HUES48 (cell line): ENCODE measurements at regions not wholly inside any gene's neighbourhood (a gene's known extent, or its start where the extent isn't known, plus 50 kb on each side); places are given as distances from the start of the nearest gene placed in this dataset.
"Not testable (repeated sequence)": the region's sequence is repeated elsewhere in the genome, so short reads cannot be mapped to it uniquely, and the experiment has no call there.

Source experiments
- H3K27ac ChIP-seq: one replicate; pipeline ENCODE4 v1.7.0; 2013; ENCODE audit warnings: low read depth, low read length, inconsistent platforms
- H3K27me3 ChIP-seq: 2 replicates; pipeline ENCODE4 v1.6.1; 2013; ENCODE audit warnings: mild to moderate bottlenecking, low read length; ENCODE audit not compliant: control insufficient read depth, insufficient read depth
- H3K36me3 ChIP-seq: 2 replicates; pipeline ENCODE4 v1.6.1; 2013; ENCODE audit warnings: low read length; ENCODE audit not compliant: control insufficient read depth, insufficient read depth
- H3K4me1 ChIP-seq: 2 replicates; pipeline ENCODE4 v1.6.1; 2013; ENCODE audit warnings: mild to moderate bottlenecking, low read length; ENCODE audit not compliant: control insufficient read depth, insufficient read depth
- H3K4me3 ChIP-seq: 2 replicates; pipeline ENCODE4 v1.5.1; 2013; ENCODE audit warnings: mild to moderate bottlenecking, low read depth, low read length
- H3K9ac ChIP-seq: 2 replicates; pipeline ENCODE4 v1.6.1; 2013; ENCODE audit warnings: mild to moderate bottlenecking, low read depth, low read length, moderate library complexity
- H3K9me3 ChIP-seq: 2 replicates; pipeline ENCODE4 v1.6.1; 2013; ENCODE audit warnings: low read length; ENCODE audit not compliant: control insufficient read depth, insufficient read depth

DNA sequence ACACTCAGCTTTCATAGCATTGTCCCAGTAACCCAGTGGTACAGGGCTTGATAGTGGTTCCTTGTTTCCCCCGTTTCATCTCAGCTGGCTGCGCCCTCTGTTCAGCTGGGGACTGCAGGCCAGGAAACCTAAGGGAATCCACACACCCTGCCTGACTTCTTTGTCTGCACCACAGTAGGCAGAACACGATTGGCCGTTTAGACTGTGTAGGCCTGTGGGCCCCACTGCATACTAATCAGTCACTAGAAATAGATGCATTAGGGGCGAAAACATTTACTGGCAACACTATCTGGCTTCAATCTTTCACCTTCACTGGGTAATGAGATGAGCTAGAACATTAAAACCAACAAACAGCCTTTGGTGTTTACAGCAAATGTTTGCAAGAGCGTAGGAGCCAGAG lies 512.7 kb upstream of the BRINP1 start:
- H3K27me3 ChIP-seq = no peaks in the 10 kb centered on the region
- H3K4me3 ChIP-seq = no peak overlapping the region
- H3K9ac ChIP-seq = no peak overlapping the region
- H3K36me3 ChIP-seq = no peaks in the 10 kb centered on the region
- H3K9me3 ChIP-seq = no peaks in the 10 kb centered on the region
- no peak overlapping the region for H3K27ac ChIP-seq
- peaks cover 20% of the 10 kb centered on the region for H3K4me1 ChIP-seq

DNA sequence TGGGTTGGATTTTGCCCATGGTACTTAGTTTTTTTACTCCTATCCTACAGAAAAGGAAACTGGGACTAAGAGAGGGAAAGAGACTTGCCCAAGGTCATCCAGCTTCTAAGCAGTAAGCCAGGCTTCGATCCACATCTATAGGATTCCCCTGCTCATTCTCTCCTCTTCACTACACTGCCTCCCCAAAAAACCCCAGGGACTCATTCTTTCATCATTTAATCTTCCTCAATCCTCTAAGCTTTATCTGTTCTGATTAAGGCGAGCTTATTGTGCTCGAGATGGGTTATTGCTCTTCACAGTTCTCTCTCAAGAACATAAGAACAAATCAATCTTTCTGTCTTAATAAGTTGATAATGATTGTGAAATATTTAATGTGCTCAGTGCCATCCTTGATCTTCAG lies 511.1 kb upstream of the BRINP1 start:
- Histone ChIP-seq H3K4me1 (peaks cover 14% of the 10 kb centered on the region), H3K9ac (no peak overlapping the region), H3K4me3 (no peak overlapping the region), H3K36me3 (no peaks in the 10 kb centered on the region), H3K9me3 (no peaks in the 10 kb centered on the region), H3K27me3 (no peaks in the 10 kb centered on the region), H3K27ac (no peak overlapping the region)

DNA sequence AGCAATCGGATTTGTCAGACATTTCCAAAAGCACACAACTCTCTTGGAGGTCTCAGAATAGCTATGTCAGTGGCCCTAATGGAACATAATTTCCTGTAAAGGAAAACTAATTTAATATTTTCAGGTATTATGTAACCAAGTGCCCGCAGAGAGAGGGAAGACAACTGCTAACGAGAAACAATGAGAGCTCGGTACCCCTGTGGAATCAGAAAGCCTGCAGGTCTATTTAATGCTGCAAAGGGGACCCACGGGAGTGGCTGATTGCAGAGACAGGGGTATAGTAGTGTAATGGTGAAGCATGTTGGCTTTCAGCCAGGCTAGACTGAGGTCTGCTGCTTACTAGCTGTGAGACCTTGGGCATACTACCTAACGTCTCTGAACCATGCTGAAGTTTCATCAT lies 508.1 kb upstream of the BRINP1 start:
- Histone ChIP-seq H3K9ac (no peak overlapping the region), H3K9me3 (no peaks in the 10 kb centered on the region), H3K4me3 (no peak overlapping the region), H3K36me3 (no peaks in the 10 kb centered on the region), H3K4me1 (no peaks in the 10 kb centered on the region), H3K27ac (no peak overlapping the region), H3K27me3 (no peaks in the 10 kb centered on the region)

DNA sequence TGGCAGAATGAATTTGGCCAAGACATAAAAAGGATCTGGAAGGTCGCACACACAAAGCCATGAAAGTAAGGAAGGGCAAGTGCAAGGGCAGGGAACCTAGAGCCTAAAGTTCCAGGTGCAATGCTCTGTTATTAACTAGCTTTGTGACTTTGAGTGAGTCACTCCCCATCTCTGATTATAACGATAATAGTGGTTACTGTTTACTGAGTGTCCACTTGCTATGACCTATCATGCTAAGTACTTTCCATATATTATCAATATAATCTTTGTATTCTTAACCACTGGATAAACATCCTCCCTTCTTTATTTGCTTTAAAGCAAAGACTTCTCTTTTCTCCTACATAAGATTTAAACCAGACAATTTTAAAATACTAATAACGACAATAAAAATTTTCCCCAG lies 504.6 kb upstream of the BRINP1 start:
- Histone ChIP-seq H3K4me1 (no peaks in the 10 kb centered on the region), H3K9me3 (no peaks in the 10 kb centered on the region)

DNA sequence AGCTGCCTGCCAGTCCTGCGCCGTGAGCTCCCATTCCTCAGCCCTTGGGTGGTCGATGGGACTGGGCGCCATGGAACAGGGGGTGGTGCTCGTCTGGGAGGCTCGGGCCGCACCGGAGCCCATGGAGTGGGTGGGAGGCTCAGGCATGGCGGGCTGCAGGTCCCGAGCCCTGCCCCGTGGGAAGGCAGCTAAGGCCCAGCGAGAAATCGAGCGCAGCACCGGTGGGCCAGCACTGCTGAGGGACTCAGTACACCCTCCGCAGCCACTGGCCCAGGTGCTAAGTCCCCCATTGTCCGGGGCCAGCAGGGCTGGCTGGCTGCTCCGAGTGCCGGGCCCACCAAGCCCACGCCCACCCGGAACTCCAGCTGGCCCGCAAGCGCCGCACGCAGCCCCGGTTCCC lies 501.0 kb upstream of the BRINP1 start:
- H3K36me3 ChIP-seq, H3K4me1 ChIP-seq, H3K4me3 ChIP-seq, H3K9ac ChIP-seq, H3K27ac ChIP-seq, H3K27me3 ChIP-seq, H3K9me3 ChIP-seq: not testable (repeated sequence)

More for the DNA sequence above, 504.6 kb upstream of the BRINP1 start:
- no peaks in the 10 kb centered on the region for H3K36me3 ChIP-seq
- no peak overlapping the region for H3K27ac ChIP-seq
- H3K4me3 ChIP-seq = no peak overlapping the region
- no peak overlapping the region for H3K9ac ChIP-seq
- no peaks in the 10 kb centered on the region for H3K27me3 ChIP-seq

DNA sequence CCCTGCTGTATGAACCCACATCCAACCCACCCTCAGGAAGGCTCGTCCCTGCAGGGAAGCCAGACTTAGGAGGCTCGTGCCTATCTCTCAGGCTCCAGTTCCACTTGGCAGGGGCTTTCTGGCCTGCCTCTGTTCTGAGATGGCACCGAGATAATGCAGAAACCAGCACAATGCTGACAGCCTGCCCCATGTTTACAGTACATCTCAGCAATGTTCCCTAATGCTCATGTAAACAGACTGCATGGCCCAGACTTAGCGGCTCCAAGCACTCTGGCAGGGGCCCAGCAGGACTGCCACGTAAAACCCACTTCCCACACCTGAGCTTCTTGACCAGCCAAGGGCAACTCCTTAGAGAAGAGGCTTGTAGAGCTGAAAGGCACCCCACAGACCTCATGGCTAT lies 499.5 kb upstream of the BRINP1 start:
- H3K9ac ChIP-seq = no peak overlapping the region
- H3K27me3 ChIP-seq = no peaks in the 10 kb centered on the region
- no peaks in the 10 kb centered on the region for H3K36me3 ChIP-seq
- H3K9me3 ChIP-seq = no peaks in the 10 kb centered on the region
- H3K4me1 ChIP-seq = no peaks in the 10 kb centered on the region
- H3K4me3 ChIP-seq = no peak overlapping the region
- H3K27ac ChIP-seq = no peak overlapping the region

DNA sequence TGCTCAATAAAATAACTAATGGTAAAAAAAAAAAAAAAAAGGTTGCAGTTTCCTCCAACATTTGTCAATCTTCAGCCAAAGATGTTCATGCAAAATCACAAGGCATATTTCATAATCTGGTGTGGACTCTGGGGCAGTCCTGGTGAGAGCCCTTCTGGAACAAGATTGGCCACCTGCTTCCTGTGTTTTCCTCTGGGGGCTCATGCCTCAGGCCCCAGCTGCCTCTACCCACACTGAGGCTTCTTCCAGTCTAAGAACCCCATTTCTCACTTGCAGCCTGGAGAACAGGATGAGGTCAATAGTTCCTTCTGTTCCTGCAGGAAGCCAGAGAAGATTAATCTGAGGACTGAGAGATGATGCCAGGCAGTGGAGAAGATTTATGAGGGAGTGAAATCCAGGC lies 492.6 kb upstream of the BRINP1 start:
- H3K27ac ChIP-seq = no peak overlapping the region
- H3K4me3 ChIP-seq = no peak overlapping the region
- no peaks in the 10 kb centered on the region for H3K36me3 ChIP-seq
- no peaks in the 10 kb centered on the region for H3K9me3 ChIP-seq
- H3K9ac ChIP-seq = no peak overlapping the region
- no peaks in the 10 kb centered on the region for H3K27me3 ChIP-seq
- no peaks in the 10 kb centered on the region for H3K4me1 ChIP-seq

DNA sequence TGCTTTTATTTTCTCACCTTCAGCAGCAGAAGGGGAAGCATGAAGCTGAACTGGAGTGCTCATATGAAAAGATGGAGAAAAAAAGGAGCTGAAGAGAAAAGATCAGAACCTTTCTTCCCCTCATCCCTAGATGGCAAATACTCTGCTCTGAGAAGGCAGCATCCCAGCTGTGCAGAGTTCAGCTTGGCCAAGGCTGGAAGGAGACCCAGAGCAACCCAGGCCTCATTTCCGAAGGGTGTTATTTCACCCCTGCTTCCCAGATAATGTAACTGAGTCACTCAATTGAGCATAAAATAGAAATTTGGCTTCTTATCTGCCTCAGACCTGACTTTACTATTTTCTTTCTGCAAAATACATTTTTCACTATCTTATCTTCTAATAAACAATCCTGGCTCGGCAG lies 489.9 kb upstream of the BRINP1 start:
- no peaks in the 10 kb centered on the region for H3K27me3 ChIP-seq
- H3K36me3 ChIP-seq = no peaks in the 10 kb centered on the region
- no peak overlapping the region for H3K4me3 ChIP-seq
- H3K4me1 ChIP-seq = no peaks in the 10 kb centered on the region
- H3K9me3 ChIP-seq = no peaks in the 10 kb centered on the region
- no peak overlapping the region for H3K27ac ChIP-seq
- H3K9ac ChIP-seq = no peak overlapping the region

DNA sequence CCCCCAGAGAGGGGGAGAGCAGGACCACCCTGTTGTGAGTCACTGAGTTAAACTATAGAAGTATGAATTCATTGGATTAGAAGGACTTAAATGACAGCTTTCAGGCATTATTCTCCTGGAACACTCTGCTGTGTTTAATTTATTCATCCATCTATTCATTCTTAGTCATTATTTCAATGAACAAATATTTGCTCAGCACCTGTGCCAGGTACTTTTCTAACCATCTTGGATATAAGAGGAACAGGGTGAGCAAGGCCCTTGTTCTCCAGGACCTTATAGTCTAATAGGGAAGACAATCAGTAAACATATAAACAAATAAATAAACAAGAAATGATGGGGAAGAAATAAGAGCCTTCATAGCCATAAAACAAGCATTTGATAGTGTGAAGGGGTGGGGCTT lies 483.9 kb upstream of the BRINP1 start:
- H3K27ac ChIP-seq = no peak overlapping the region
- no peaks in the 10 kb centered on the region for H3K27me3 ChIP-seq
- H3K36me3 ChIP-seq = no peaks in the 10 kb centered on the region
- H3K4me1 ChIP-seq = no peaks in the 10 kb centered on the region
- H3K9me3 ChIP-seq = no peaks in the 10 kb centered on the region
- H3K9ac ChIP-seq = no peak overlapping the region
- no peak overlapping the region for H3K4me3 ChIP-seq

DNA sequence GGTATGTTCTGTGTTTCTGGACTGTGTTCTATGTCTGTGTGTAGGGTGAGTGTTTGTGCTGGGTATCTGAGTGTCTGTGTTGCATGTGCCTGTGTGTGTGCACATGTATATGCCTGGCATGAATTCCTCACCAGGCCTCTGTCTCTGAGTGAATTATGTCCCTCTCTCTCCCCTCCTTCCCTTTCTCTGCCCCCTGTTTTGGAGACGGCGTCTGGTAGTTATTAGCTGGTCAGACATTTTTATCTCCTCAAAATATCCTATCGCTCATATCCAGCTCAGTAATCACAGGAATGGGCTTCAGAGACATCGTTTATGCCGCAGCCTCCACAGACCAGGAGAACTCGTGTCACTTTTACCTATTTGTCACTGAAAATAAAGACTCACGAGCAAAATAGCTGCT lies 483.2 kb upstream of the BRINP1 start:
- Histone ChIP-seq H3K27me3 (no peaks in the 10 kb centered on the region), H3K9ac (no peak overlapping the region), H3K27ac (no peak overlapping the region), H3K4me3 (no peak overlapping the region), H3K4me1 (no peaks in the 10 kb centered on the region), H3K9me3 (no peaks in the 10 kb centered on the region), H3K36me3 (no peaks in the 10 kb centered on the region)

DNA sequence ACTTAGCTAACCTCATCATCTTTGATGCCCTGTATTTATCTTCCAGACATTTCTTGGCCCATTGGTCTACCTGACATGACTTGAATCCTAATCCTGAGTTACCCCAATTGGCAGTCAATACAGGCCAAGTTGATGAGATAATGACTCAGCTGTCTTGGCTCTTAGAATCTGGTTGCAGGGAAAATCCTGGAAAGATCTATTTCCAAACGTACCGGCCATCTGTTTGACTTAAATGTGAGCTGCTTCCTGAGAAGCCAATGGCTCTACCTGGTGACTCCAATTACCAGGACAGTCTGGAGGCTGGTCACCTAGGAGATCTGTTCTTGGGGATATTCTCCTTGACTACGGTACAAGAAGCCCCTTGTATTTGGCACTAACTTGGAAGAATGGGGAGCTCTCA lies 475.2 kb upstream of the BRINP1 start:
- Histone ChIP-seq H3K4me3 (no peak overlapping the region), H3K36me3 (no peaks in the 10 kb centered on the region), H3K27me3 (no peaks in the 10 kb centered on the region), H3K9ac (no peak overlapping the region), H3K4me1 (no peaks in the 10 kb centered on the region; the same call in 1 of the 2 replicates), H3K27ac (no peak overlapping the region), H3K9me3 (no peaks in the 10 kb centered on the region; the same call in 1 of the 2 replicates)

DNA sequence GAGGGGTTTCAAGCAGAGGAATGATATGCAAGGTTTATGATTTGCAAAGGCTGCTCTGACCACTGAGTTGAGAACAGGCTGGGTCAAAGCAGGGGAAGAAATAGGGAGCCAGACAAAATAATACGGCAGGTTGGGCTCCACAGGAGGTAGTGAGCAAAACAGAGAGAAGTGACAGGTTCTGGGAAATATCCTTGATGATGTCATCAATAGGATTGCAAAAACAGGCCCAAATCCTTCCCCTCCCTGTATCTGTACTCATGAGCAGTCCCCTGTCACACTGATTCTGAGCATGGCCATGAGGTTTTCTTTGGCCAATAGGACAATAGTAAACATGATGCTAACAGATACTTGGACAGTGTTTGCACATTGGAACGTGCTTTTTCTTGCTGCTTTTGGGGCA lies 471.8 kb upstream of the BRINP1 start:
- no peak overlapping the region for H3K4me3 ChIP-seq
- H3K27ac ChIP-seq = no peak overlapping the region
- peaks cover 5% of the 10 kb centered on the region; the same call in 1 of the 2 replicates for H3K4me1 ChIP-seq
- H3K36me3 ChIP-seq = no peaks in the 10 kb centered on the region
- H3K9me3 ChIP-seq = no peaks in the 10 kb centered on the region
- no peaks in the 10 kb centered on the region for H3K27me3 ChIP-seq
- H3K9ac ChIP-seq = no peak overlapping the region
